22Rv1 (cell line): ENCODE measurements at regions not wholly inside any gene's neighbourhood (a gene's known extent, or its start where the extent isn't known, plus 50 kb on each side); places are given as distances from the start of the nearest gene placed in this dataset.

Experiments
- ZFX ChIP-seq: fragments of 450-650 bp; IDR thresholded peaks from 2 replicates; pipeline ENCODE4 v1.6.1; 2017; ENCODE audit warnings: antibody characterized with exemption, borderline replicate concordance
- TF ChIP-seq, protein P1 (sequence below): fragments of 450-650 bp; IDR thresholded peaks from 2 replicates; pipeline ENCODE4 v1.5.1; 2017; ENCODE audit warnings: mild to moderate bottlenecking

DNA sequence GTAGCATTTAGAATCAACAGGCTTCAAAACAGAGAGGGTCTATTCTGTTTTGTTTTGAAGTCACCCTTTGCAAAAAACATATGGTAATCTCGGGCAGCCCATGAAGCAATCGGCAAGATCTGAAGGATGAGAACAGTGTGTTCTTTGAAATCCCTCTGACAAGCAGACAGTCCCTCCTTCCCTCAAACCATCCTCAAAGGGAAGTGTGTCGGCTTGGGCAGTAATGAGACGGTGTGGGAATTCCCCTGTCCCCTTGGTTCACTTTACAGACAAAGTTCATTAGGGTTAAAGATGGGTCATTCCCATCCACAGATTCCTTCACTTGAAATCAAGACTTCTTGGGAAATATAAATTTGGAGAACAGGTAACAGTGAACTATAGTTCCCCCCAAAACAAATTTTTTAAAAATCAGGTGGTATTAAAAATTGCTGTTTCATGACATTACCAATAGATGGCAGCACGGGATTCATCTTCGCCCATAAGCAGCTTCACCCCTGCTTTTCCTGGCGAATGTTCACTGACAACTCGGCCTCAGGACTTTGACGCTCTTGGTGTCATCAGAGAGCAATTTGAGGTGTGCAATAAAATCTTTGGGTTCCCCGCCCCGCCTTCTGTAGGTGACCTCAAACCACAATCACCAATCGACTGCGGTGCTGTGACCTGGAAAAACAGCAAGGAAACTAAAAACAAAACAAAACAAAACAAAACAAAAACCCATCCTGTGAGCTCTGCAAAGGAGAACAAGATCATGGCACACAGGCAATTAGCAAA, 159.3 kb upstream of the TNFAIP3 start:
- TF ChIP-seq, protein P1, sequence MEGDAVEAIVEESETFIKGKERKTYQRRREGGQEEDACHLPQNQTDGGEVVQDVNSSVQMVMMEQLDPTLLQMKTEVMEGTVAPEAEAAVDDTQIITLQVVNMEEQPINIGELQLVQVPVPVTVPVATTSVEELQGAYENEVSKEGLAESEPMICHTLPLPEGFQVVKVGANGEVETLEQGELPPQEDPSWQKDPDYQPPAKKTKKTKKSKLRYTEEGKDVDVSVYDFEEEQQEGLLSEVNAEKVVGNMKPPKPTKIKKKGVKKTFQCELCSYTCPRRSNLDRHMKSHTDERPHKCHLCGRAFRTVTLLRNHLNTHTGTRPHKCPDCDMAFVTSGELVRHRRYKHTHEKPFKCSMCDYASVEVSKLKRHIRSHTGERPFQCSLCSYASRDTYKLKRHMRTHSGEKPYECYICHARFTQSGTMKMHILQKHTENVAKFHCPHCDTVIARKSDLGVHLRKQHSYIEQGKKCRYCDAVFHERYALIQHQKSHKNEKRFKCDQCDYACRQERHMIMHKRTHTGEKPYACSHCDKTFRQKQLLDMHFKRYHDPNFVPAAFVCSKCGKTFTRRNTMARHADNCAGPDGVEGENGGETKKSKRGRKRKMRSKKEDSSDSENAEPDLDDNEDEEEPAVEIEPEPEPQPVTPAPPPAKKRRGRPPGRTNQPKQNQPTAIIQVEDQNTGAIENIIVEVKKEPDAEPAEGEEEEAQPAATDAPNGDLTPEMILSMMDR: peak; percentile 89
- no peak for TF ChIP-seq ZFX
